Left cardiac atrium (tissue), 4 donors: ENCODE measurements at regions not wholly inside any gene's neighbourhood (a gene's known extent, or its start where the extent isn't known, plus 50 kb on each side); places are given as distances from the start of the nearest gene placed in this dataset.
"Not testable (repeated sequence)": the region's sequence is repeated elsewhere in the genome, so short reads cannot be mapped to it uniquely, and the experiment has no call there.

Experiments
- ATAC-seq, 2 donors: fragments of 200-7000 bp; cut with Tn5 transposase; one replicate each; pipeline ENCODE4 v1.9.1; 2020; ENCODE audit warnings: mild to moderate bottlenecking in 2 of 2, moderate library complexity in 2 of 2
- DNase-seq: peaks from one replicate; pipeline ENCODE4 v3.0.0-alpha.2; 2020
- intact Hi-C, 2 donors: fragments of 100-400 bp; cut with DNase I; formaldehyde crosslinking; loops; one replicate each; pipeline versions ENCODE4 v1.14.1 to v1.15.1; 2022 to 2023
- donor health status: DM: no; HTN: yes; CAD: no.
- donor health status: DM: no; HTN: yes; CAD: no; lungs with severe emphysema.
- donor health status: DM: yes; HTN: yes; CAD: no.
- donor health status: Dilated cardiomyopathy.

DNA sequence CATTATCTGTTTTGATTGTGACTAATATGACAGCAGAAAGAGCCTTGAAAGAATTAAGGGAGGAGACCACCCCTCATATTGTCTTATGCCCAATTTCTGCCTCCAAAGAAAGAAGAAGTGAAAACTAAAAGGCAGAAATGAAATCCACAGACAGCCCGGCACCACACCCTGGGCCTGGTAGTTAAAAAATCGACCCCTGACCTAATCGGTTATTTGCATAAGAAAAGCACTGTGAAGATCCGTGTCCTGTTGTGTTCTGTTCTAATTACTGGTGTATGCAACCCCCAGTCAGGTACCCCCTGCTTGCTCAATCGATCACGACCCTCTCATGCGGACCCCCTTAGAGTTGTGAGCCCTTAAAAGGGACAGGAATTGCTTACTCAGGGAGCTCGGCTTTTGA is 97.9 kb downstream of the CDRT15L2 start:
- ATAC-seq, intact Hi-C loops, DNase-seq: not testable (repeated sequence)

DNA sequence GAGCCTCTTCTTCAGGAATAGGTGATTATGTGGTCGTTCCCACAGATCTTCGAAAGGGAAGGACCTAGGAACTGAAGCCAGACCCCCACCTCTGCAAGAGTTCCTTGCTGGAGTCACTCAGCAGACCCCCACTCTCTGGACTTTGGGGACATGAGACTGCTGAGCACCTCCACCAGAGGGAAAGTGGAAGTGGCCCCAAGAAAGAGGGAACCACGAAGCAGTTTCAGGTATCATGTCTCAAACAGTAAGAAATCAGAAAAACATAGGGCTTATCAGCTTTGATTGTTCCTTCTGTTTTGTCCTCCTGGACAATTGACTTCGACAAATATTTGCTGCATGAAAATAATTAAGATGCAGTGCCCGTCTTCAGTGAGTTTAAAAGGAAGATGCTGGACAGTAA is 98.9 kb downstream of the CDRT15L2 start:
- ATAC-seq, DNase-seq, intact Hi-C loops: not testable (repeated sequence)

DNA sequence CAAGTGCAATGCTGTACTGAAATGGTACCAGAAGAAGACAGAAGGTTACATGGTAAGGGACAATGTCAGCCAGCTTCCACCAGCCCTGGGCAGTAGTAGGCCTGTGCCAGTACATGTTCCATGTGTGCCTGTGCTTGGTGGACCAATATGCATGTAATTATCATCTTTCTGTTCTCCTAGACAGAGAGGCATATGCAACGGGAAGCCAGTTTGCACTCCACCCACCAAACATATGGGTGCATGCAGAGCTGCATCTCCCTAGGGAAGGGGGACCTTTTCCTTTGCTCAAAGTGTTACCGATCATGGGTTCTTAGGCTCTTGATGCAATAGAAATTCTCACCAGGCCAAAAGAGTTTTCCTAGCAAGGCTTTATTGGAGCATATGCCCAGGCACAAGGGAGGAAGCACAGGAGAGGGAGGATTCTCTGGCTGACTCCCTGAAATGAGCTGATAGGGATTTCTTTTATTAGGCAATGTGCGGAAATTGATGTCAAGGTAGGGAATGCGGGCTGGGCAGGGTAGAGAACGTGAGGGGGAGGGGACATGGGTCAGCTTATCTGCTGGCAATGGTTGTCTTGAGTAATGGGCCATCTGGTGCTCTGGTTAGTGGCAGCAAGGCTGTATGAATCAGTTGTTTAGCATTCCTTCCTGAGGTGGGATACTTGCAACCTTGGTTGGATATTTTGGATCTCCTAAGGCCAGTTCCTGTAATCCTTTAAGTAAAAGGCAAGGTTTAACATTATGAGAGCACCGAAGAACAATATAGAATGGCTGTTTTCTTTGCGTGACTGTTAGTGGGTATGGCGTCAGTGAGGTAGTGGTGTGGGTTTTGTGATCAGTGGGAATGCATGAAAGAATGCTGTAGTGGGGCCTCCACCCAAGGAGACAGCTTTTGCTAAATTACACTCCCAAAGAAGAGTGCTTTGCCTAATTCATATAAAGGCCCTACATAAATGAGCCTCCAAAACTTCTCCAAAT is 102.5 kb downstream of the CDRT15L2 start:
- intact Hi-C loops, DNase-seq: not testable (repeated sequence)
- peak; percentile 15 to 85 for ATAC-seq

DNA sequence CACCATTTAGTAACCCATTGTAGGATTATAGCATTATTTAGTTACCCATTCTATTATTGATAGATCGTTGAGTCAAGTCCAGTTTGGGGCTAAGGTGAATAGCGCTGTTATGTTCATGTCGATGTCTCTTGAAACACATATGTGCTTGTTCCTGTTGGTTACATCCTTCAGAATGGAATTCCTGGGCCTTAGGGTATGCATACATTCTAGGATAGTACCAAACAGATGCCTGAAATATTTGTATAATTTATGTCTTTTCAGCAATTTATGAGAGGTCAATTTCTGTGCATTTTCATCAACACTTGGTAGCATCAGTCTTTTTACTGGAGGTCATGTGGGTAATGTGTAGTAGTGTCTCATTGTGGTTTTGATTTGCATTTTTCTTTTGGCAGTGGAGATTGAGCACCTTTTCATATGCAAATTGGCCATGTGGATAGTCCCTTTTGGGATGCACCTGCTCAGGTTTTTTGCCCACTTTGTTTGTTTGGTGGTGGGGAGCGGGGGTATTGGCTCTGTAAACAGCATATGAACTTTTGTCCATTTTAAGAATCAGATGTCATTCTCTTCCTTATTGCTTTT is 104.2 kb downstream of the CDRT15L2 start:
- DNase-seq, ATAC-seq, intact Hi-C loops: not testable (repeated sequence)

DNA sequence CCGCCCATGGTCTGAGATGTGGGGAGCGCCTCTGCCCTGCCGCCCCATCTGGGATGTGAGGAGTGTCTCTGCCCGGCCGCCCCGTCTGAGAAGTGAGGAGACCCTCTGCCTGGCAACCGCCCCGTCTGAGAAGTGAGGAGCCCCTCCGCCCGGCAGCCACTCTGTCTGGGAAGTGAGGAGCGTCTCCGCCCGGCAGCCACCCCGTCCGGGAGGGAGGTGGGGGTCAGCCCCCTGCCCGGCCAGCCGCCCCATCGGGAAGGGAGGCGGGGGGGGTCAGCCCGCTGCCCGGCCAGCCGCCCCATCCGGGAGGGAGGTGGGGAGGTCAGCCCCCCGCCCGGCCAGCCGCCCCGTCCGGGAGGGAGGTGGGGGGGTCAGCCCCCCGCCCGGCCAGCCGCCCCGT is 105.5 kb downstream of the CDRT15L2 start:
- DNase-seq, ATAC-seq, intact Hi-C loops: not testable (repeated sequence)

DNA sequence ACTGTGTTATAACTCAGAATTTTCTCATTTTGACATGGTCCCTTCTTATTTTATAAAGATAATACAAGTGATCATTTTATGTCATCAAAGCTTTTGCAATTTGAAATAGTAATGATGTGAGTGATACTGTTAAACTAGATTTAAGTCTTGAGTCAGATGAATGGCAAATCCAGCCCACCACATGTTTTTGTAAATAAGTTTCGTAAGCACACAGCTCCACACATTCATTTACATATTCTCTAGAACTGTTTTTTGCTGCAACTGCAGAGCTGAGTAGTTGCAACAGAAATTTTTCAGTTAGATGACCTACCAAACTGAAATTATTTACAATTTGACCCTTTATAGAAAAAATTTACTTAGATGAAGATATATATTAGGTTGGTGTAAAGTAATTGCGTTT is 108.1 kb downstream of the CDRT15L2 start:
- ATAC-seq, DNase-seq, intact Hi-C loops: not testable (repeated sequence)

DNA sequence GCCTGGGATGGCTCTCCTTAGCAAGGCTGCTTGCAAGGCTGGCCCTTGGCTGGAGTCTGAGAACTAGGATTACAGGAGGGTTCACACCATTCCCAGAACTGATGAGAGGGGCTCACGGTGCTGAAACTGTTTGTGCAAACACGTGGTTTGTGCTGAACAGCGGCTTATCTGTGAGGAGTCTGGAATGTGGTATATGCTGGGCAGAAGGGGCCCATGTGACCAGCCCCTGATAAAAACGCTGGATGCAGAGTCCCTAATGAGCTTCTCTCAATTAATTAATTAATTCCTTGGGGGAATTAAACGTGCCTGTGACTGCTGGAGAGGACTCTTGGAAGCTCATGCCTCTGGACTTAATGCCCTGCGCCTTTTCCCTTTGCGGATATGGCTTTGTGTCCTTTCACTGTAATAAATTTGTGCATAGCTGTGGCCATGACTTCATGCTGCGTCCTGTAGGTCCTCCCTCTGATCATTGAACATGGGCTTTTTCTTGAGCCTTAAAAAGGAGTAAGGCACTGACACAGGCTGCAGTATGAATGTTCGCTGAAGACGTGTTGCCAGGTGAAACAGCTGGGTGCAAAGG is 109.7 kb downstream of the CDRT15L2 start:
- DNase-seq, ATAC-seq, intact Hi-C loops: not testable (repeated sequence)

DNA sequence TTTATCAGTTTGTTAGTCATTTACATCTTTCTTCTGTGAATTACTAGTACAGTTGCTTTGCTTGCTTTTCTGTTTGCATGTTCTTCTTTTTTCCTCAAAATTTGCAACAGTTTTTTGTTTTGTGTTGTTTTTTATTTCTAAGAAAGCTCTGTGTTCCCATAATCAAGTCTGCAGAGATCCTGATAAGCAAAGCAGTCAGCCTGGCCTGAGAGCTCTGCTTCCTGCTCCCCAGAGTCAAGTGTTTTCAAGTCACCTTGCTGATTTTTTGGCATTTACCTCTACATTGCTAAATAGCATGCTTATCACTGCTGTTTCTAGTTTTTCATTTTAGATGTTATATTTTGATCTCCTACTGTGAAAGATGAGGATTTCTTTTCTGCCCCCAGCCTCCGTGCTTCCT is 113.2 kb downstream of the CDRT15L2 start:
- ATAC-seq, intact Hi-C loops, DNase-seq: not testable (repeated sequence)

DNA sequence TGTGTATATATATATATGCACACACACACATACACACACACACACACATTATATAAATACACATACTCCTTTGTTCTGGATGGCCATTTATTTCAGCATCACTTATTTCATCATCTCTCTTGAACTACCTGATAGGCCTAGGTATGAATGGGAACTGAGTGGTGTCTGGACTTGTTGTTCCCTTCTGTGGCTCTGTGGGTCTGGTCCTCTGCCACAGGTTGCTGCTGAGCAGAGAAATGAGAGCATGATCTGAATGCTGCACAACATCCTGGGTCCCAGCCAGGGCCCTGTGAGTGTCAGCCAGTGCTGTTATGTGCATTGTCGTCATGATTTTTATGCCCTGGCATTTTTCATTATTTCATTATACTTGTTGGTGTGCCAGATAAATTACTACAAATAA is 116.3 kb downstream of the CDRT15L2 start:
- DNase-seq, intact Hi-C loops, ATAC-seq: not testable (repeated sequence)

DNA sequence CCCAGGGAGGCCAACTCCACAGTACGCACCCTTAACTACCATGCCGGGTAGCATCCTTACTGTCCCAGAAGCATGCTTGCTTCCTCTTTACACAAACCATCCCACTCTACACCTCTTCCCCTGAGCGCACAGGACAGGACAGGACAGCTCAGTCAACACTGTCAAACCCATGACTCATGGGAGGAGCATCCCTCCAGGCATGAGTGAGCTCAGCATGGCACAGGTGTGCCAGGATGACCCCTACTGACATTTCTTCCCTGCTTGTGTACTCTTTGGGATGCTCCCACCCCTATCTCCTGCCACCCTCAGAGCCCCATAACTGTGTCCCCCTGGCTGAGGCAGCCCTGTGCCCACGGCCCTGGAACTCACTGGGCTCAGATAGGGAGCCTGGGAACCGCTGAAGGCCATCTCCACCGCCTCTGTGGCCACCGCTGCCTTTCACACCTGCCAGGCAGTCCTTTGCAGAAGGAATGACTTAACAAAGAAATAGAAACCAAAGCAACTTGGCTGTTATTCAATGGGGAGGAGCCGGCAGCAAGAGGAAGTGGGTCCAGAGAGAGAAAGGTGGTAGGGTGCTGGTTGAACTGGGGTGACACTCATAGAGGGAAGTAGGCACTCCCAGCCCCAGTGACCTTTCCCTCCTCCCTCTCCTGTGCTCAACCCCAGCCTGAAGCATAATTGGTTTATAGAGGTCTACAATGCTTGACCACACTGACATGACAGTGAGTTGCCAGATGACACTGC is 119.1 kb downstream of the CDRT15L2 start:
- intact Hi-C loops, DNase-seq: not testable (repeated sequence)
- ATAC-seq, result peak in 1 of 2 donors; percentile 60

DNA sequence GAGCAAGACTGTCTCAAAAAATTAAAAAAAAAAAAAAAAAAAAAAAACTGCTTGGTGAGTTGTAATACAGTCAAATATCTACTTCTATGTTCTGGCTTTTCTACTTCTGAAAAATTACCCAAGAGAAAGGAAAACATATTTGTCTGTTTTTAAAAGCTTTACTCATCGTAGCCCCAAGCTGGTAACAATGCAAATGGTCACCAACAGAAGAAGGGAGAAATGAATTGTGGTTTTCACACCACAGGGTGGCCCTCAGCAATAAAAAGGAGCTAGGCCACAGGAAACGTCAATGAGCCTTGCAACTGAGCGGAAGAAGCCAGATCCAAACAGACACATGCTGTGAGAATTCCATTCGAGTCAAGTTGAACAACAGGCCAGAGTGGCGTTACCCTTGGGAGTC is 121.0 kb downstream of the CDRT15L2 start:
- DNase-seq, intact Hi-C loops, ATAC-seq: not testable (repeated sequence)

DNA sequence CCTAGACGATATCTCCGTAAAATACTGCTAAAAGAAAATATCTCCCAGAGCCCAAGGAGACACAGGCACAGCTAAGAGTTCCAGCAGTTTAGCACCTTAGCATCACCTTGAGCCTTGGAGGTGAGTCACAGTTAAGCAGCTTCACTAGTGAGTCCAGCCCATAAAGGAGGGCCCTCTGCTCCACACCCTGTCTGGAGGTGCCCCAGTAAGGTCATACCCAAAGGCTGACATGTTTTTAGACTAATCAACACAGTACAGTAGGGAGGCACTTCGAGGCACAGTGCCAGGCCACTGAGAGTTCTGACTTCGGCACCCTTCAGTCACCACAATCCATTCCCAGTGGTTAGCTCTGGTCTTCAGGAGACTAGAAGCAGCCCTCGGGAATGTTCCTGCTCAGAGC is 121.8 kb downstream of the CDRT15L2 start:
- ATAC-seq, intact Hi-C loops, DNase-seq: not testable (repeated sequence)

DNA sequence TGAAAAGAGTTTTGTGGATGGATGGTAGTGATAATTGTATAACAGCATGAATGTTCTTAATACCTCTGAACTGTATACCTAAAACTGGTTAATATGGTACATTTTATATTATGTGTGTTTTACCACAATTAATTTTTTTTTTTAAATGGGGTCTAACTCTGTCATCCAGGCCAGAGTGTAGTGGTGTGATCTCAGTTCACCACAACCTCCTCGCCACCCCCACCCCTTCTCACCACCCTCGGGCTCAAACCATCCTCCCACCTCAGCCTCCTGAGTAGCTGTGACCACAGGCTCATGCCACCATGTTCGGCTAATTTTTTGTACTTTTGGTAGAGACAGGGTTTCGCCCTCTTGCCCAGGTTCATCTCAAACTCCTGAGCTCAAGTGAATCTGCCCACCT is 123.2 kb downstream of the CDRT15L2 start:
- ATAC-seq, result no peak
- intact Hi-C loops, result no loop called here
- no peak for DNase-seq

DNA sequence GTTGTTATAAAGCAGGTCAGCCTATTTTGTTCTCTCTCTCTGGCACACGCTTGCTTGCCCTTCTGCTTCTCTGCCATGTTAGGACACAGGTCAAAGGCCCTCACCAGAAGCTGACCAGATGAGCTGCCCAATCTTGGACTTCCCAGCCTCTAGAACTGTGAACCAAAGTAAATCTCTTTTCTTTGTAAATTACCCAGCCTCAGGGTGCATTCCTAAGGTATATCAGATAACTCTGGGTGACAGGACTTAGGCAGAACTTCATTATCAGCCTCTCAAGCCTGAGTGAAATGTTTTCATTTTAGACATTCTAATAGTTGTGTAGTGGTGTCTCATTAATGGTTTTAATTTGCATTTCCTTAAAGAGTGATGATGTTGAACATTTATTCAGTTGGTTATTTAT is 124.3 kb downstream of the CDRT15L2 start:
- ATAC-seq (no peak), DNase-seq (no peak)
- intact Hi-C loops, result no loop called here

DNA sequence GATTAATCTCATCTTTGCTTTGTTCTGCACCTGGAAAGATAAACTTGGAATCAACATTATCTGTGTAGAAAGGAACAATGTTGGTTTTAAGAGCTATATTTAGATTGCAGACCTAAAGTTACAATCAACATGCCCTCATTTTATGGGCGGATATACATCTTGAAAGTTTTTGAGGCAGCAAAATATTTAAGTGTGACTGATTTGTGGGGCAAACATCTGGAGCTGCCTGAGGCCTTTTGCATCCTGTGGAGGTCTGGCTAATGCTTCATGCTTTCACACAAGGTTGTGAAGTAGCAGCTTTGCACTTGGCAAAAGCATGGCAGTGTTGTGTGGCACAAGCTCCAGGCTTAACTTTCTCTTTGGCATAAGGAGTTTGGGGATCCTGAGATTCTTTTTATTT is 125.7 kb downstream of the CDRT15L2 start:
- ATAC-seq, intact Hi-C loops, DNase-seq: not testable (repeated sequence)

DNA sequence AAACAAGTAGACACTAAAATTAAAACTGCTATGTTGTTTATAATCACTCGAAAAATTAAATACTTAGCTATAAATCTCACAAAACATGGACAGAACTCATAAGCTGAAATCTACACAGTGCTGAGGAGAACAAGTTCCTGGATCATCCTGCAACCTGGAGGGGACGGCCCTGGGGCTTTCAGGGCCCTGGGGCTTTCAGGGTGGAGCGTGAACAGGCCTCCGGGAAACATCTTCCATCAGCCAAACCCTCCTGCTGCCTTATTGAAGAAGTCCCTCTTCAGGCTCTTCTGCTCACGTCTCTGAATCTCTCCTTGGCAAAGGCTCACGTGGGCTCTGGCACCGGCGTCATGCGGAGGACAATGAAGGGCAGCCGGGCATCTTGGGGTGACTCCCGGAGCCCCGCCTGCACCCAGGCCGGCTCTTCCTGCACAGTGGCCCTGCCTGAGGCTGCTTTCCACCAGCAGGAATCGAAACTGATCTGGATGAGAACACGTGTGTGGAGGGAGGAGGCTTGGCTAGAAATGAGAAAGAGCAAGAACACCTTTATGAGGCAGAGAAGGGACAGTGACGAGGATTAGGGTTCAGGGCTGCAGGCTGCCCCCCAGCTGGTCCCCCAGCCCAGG is 127.3 kb downstream of the CDRT15L2 start:
- ATAC-seq, result no peak
- DNase-seq, result no peak
- intact Hi-C loops, result no loop called here

DNA sequence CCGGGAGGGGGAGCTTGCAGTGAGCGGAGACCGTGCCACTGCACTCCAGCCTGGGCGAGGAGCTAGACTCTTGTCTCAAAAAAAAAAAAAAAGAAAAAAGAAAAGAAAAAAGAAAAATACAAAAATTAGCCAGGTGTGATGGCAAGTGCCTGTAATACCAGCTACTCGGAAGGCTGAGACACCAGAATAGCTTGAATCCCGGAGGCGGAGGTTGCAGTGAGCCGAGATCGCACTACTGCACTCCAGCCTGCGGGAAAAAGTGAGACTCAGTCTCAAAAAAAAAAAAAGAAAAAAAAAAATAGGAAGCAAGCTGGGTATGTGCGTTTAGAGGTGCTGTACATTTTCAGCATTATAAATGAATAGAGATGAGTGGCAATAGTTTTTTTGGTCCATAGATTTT is 129.3 kb downstream of the CDRT15L2 start:
- intact Hi-C loops, DNase-seq, ATAC-seq: not testable (repeated sequence)

DNA sequence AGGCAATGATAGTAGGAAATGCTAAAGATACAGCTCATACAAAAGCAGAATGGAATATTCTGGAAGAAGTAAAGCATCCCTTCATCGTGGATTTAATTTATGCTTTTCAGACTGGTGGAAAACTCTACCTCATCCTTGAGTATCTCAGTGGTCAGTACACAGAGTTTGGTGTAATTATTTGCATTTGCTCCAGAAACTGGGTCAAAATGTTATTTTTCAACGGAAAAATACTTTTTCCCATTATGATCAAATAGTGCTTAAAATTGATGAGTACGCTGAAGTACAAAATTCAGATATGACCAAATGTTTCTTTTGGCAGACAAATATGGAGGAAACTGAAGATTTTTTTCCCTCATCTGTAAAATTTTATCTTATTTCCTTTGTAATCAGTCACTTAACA is 137.0 kb downstream of the CDRT15L2 start:
- ATAC-seq, intact Hi-C loops, DNase-seq: not testable (repeated sequence)

DNA sequence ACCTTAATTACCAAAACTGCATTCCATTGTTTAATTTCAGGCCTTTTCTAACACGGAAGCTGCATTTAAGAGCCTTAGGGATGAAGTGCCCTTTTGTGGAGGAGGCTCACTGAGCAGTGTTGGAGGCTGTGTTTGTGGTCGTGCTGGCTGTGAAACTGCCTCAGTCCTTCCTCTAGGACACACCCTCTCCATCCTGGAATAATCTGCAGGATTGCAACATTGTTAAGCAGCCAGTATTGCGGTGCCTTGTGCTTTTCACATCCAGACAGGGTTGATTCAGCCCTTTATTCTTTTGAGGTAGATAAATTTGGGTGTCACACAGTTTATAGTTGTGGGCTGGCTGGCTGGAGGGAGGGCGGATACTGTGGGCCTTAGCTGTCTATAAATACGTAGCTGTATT is 141.6 kb downstream of the CDRT15L2 start:
- intact Hi-C loops, result no loop called here
- ATAC-seq (peak in 1 of 2 donors; percentile 61), DNase-seq (no peak)
